ENCODE measurements at regions not wholly inside any gene's neighbourhood (a gene's known extent, or its start where the extent isn't known, plus 50 kb on each side); places are given as distances from the start of the nearest gene placed in this dataset.

- no peak for TF ChIP-seq POLR2A (IDR thresholded peaks at IDR 0.05)
- no peak for TF ChIP-seq CTCF (IDR thresholded peaks at IDR 0.05)
- no peak for TF ChIP-seq POLR2AphosphoS5 (IDR thresholded peaks at IDR 0.05)
Observed at GRCh38 chr2:89831641-89832498, 1140.4 kb downstream of the RPIA start.

All from gastroesophageal sphincter (tissue), 3 donors.